H1 (cell line): ENCODE measurements at regions not wholly inside any gene's neighbourhood (a gene's known extent, or its start where the extent isn't known, plus 50 kb on each side); places are given as distances from the start of the nearest gene placed in this dataset.

Experiments used
- CTCF ChIA-PET: fragments of 300-600 bp; sonication (Branson Sonifier 250); formaldehyde crosslinking; loops from one replicate; lab custom pipeline; 2021; ENCODE audit not compliant: partially characterized antibody; lab: Charles Lee
- POLR2A ChIA-PET: fragments of 300-600 bp; sonication (Branson Sonifier 250); formaldehyde crosslinking; loops from one replicate; lab custom pipeline; 2021; ENCODE audit warnings: inconsistent platforms; ENCODE audit not compliant: partially characterized antibody; lab: Charles Lee
- DNase-seq, 2 experiments: peaks; one replicate each; pipeline versions ENCODE4 v3.0.0 to v3.0.0-alpha.2; 2010 to 2022; ENCODE audit warnings: low spot score in 2 of 2, low read depth in 1 of 2, mixed read lengths in 1 of 2
- FAIRE-seq: peaks from 2 replicates; lab custom pipeline; 2011; peaks lifted over from hg19 to GRCh38; lab: Jason Lieb, UNC
- H2AFZ ChIP-seq: 2 replicates; pipeline ENCODE4 v1.8.1; 2012; ENCODE audit warnings: low read length, inconsistent platforms
- H2AK5ac ChIP-seq: 2 replicates; pipeline ENCODE4 v1.6.1; 2013; ENCODE audit warnings: low read depth, low read length
- H2BK120ac ChIP-seq: replicated peaks from 2 replicates; pipeline ENCODE3; 2013; ENCODE audit warnings: low read depth, low read length, inconsistent platforms
- H2BK12ac ChIP-seq: 2 replicates; pipeline ENCODE4 v1.6.1; 2013; ENCODE audit warnings: low read depth, low read length
- H2BK15ac ChIP-seq: 2 replicates; pipeline ENCODE4 v1.6.1; 2013; ENCODE audit warnings: low read length
- H2BK20ac ChIP-seq: 2 replicates; pipeline ENCODE4 v1.6.1; 2013; ENCODE audit warnings: low read length
- H2BK5ac ChIP-seq: 2 replicates; pipeline ENCODE4 v1.6.1; 2013; ENCODE audit warnings: low read depth, low read length
- H3K14ac ChIP-seq: 2 replicates; pipeline ENCODE4 v1.6.1; 2013; ENCODE audit warnings: inconsistent platforms; ENCODE audit not compliant: insufficient read length
- H3K18ac ChIP-seq: 2 replicates; pipeline ENCODE4 v1.6.1; 2013; ENCODE audit warnings: low read length; ENCODE audit errors: extremely low read depth
- H3K23ac ChIP-seq: 2 replicates; pipeline ENCODE4 v1.6.1; 2013; ENCODE audit warnings: inconsistent platforms; ENCODE audit not compliant: insufficient read length
- H3K23me2 ChIP-seq: 2 replicates; pipeline ENCODE4 v1.6.1; 2013; ENCODE audit warnings: low read depth, low read length
- H3K27ac ChIP-seq: 2 replicates; pipeline ENCODE4 v1.6.1; 2011; ENCODE audit warnings: low read depth, low read length, inconsistent platforms
- H3K27me3 ChIP-seq, 4 experiments: replicated peaks in 1 of 4; 1 replicate in 1 of 4; 2 replicates in 3 of 4; pipeline versions ENCODE4 v1.6.1 to v1.8.1; 2011 to 2013; ENCODE audit warnings: low read length in 3 of 4, mild to moderate bottlenecking in 3 of 4, inconsistent platforms in 2 of 4, mixed read lengths in 2 of 4, moderate library complexity in 1 of 4; ENCODE audit not compliant: control insufficient read depth in 3 of 4, insufficient read depth in 3 of 4; ENCODE audit errors: extremely low read depth in 1 of 4
- H3K36me3 ChIP-seq, 4 experiments: 2 replicates each; pipeline versions ENCODE4 v1.6.1 to v1.8.1; 2011 to 2013; ENCODE audit warnings: mild to moderate bottlenecking in 4 of 4, low read length in 3 of 4, moderate library complexity in 2 of 4, control low read depth in 1 of 4, inconsistent platforms in 1 of 4; ENCODE audit not compliant: insufficient read depth in 4 of 4, control insufficient read depth in 2 of 4
- H3K4ac ChIP-seq: replicated peaks from 2 replicates; pipeline ENCODE3; 2013; ENCODE audit warnings: low read length, low read depth, mixed read lengths, inconsistent platforms; ENCODE audit not compliant: insufficient read length
- H3K4me1 ChIP-seq, 4 experiments: replicated peaks in 1 of 4; 1 replicate in 1 of 4; 2 replicates in 3 of 4; pipeline versions ENCODE4 v1.6.1 to v1.8.1; 2011 to 2013; ENCODE audit warnings: low read length in 3 of 4, inconsistent platforms in 2 of 4, mixed read lengths in 1 of 4; ENCODE audit not compliant: insufficient read depth in 4 of 4, control insufficient read depth in 3 of 4
- H3K4me2 ChIP-seq, 2 experiments: 2 replicates each; pipeline versions ENCODE4 v1.6.1 to v1.8.1; 2011 to 2013; ENCODE audit warnings: low read depth in 2 of 2, low read length in 2 of 2, control low read depth in 1 of 2, inconsistent platforms in 1 of 2, mild to moderate bottlenecking in 1 of 2; ENCODE audit not compliant: insufficient read depth in 1 of 2
- H3K4me3 ChIP-seq, 4 experiments: fragments of 200-600, 300-600 bp in 1 of 4; sonication (generic), shearing (Covaris generic), sonication (Bioruptor Twin) in 1 of 4; 2 replicates each; pipeline versions ENCODE4 v1.5.1 to v1.8.1; 2011 to 2016; ENCODE audit warnings: low read length in 4 of 4, low read depth in 3 of 4, control low read depth in 2 of 4, inconsistent platforms in 2 of 4, mild to moderate bottlenecking in 2 of 4, mixed read lengths in 1 of 4, moderate library complexity in 1 of 4; ENCODE audit not compliant: insufficient read depth in 2 of 4; ENCODE audit errors: extremely low read depth in 1 of 4
- H3K56ac ChIP-seq: replicated peaks from 2 replicates; pipeline ENCODE3; 2013; ENCODE audit warnings: low read depth, mild to moderate bottlenecking, mixed read lengths, low read length, inconsistent platforms; ENCODE audit not compliant: insufficient read length
- H3K79me1 ChIP-seq: 2 replicates; pipeline ENCODE4 v1.6.1; 2013; ENCODE audit warnings: low read depth, low read length, control low read depth
- H3K79me2 ChIP-seq, 2 experiments: 2 replicates each; pipeline versions ENCODE4 v1.6.1 to v1.8.1; 2012 to 2013; ENCODE audit warnings: low read length in 2 of 2, mild to moderate bottlenecking in 2 of 2, inconsistent platforms in 1 of 2; ENCODE audit not compliant: insufficient read depth in 2 of 2, control insufficient read depth in 1 of 2
- H3K9ac ChIP-seq, 4 experiments: replicated peaks in 1 of 4; 1 replicate in 1 of 4; 2 replicates in 3 of 4; pipeline versions ENCODE4 v1.6.1 to v1.8.1; 2011 to 2013; ENCODE audit warnings: low read depth in 3 of 4, low read length in 3 of 4, control low read depth in 2 of 4, mild to moderate bottlenecking in 2 of 4, moderate library complexity in 2 of 4, inconsistent platforms in 1 of 4; ENCODE audit errors: extremely low read depth in 1 of 4
- H3K9me3 ChIP-seq, 2 experiments: 2 replicates each; pipeline versions ENCODE4 v1.6.1 to v1.8.1; 2012 to 2013; ENCODE audit warnings: mild to moderate bottlenecking in 2 of 2, moderate library complexity in 2 of 2, control low read depth in 1 of 2, inconsistent platforms in 1 of 2, low read depth in 1 of 2, low read length in 1 of 2, mixed read lengths in 1 of 2; ENCODE audit not compliant: insufficient read depth in 2 of 2
- H4K20me1 ChIP-seq, 2 experiments: replicated peaks in 1 of 2; 2 replicates each; pipeline versions ENCODE3 to v1.8.1; 2011 to 2013; ENCODE audit warnings: inconsistent platforms in 2 of 2, low read length in 2 of 2, mild to moderate bottlenecking in 1 of 2; ENCODE audit not compliant: insufficient read depth in 2 of 2, control insufficient read depth in 1 of 2
- H4K5ac ChIP-seq: 2 replicates; pipeline ENCODE4 v1.6.1; 2013; ENCODE audit warnings: low read length, low read depth, mixed read lengths, inconsistent platforms; ENCODE audit not compliant: insufficient read length
- H4K8ac ChIP-seq: 2 replicates; pipeline ENCODE4 v1.8.0; 2013; ENCODE audit warnings: mild to moderate bottlenecking, moderate library complexity, low read length, inconsistent platforms; ENCODE audit not compliant: insufficient read depth; ENCODE audit errors: extremely low read depth
- H4K91ac ChIP-seq: replicated peaks from 2 replicates; pipeline ENCODE3; 2013; ENCODE audit warnings: low read length, mixed read lengths, inconsistent platforms; ENCODE audit not compliant: insufficient read length
- GABPA ChIP-seq: IDR thresholded peaks from 2 replicates; pipeline ENCODE4 v1.6.1; 2011; ENCODE audit warnings: mild to moderate bottlenecking, low read length, moderate library complexity, borderline replicate concordance; ENCODE audit not compliant: insufficient read depth
- JUND ChIP-seq: IDR thresholded peaks from 2 replicates; pipeline ENCODE4 v1.6.1; 2011; ENCODE audit warnings: mild to moderate bottlenecking, improper control_type of control experiment, low read length
- MAX ChIP-seq: IDR thresholded peaks from 2 replicates; pipeline ENCODE4 v1.6.1; 2012; ENCODE audit warnings: inconsistent platforms
- PHF8 ChIP-seq: fragments of 200-600 bp; sonication (generic); conservative IDR thresholded peaks from 2 replicates; pipeline ENCODE4 v1.7.1; 2012; ENCODE audit warnings: low read depth, mild to moderate bottlenecking, inconsistent platforms, low read length, moderate library complexity
- SIRT6 ChIP-seq: IDR thresholded peaks from one replicate; pipeline ENCODE4 v1.7.1; 2012; ENCODE audit warnings: low read length, inconsistent platforms
- SUZ12 ChIP-seq: fragments of 200-600 bp; sonication (generic); IDR thresholded peaks from 2 replicates; pipeline ENCODE4 v1.6.1; 2012; ENCODE audit warnings: mild to moderate bottlenecking, inconsistent platforms, low read length, moderate library complexity, mixed read lengths
- TBP ChIP-seq: IDR thresholded peaks from 2 replicates; pipeline ENCODE4 v1.6.1; 2011; ENCODE audit warnings: low read depth, low read length, improper control_type of control experiment
- WGBS, 2 experiments: shearing (Covaris generic) in 1 of 2; methylation state at CpG; one replicate each; pipeline versions ENCODE4 v1.1.6 to v1.1.7; 2013 to 2015; ENCODE audit warnings: low lambda C conversion rate in 2 of 2, mixed read lengths in 2 of 2, inconsistent platforms in 1 of 2, low coverage in 1 of 2, missing lambda C conversion rate in 1 of 2; ENCODE audit not compliant: insufficient replicate concordance in 2 of 2, insufficient coverage in 1 of 2, insufficient read length in 1 of 2; ENCODE audit errors: extremely low coverage in 1 of 2, missing lambda C conversion rate in 1 of 2; 5-methylcytosine and 5-hydroxymethylcytosine counted together

DNA sequence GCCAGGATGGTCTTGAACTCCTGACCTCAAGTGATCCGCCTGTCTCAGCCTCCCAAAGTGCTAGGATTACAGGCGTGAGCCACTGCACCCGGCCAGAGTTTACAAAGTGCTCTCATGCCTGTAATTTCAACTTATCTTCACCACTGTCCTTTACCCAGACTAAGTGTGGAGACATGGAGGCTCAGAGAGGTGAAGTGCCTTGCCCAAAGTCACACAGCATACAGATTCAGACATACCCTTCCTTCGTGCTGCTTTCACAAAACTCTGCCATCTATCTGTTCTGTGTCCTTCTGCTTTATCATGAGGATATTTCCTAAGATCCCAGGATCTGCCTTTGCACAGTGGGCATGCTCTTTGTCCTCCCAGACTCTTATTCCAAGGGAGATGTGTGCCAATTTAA is 143.6 kb upstream of the SYT13 start:
- POLR2A ChIA-PET, result no interaction called here
- no peak overlapping the region for H3K27ac ChIP-seq
- no peak overlapping the region for H2AFZ ChIP-seq
- no peaks in the 10 kb centered on the region for H3K79me1 ChIP-seq
- H3K14ac ChIP-seq, result no peak overlapping the region
- H3K4me3 ChIP-seq, result no peak overlapping the region
- CTCF ChIA-PET, result interaction anchor here (1.2 to 1.6 kb wide), 2 partner anchors 22 to 59 kb away, joined by 3 read pairs; no protein-coding TSS in a partner anchor
- H2BK12ac ChIP-seq, result no peak overlapping the region
- 91% methylated on average over 4 of the region's 4 CpGs; no CpG with 5 or more reads in 1 of the 2 experiments for WGBS, 2 experiments
- no peak overlapping the region for H2BK120ac ChIP-seq
- no peak overlapping the region for H2BK15ac ChIP-seq
- no peak overlapping the region for H4K5ac ChIP-seq
- H2BK20ac ChIP-seq, result no peak overlapping the region
- H4K20me1 ChIP-seq, result no peaks in the 10 kb centered on the region
- no peak overlapping the region for H2BK5ac ChIP-seq
- no peak overlapping the region for H3K4ac ChIP-seq
- no peak for DNase-seq
- H3K79me2 ChIP-seq, result no peaks in the 10 kb centered on the region
- H3K9ac ChIP-seq, result no peak overlapping the region
- no peak for FAIRE-seq
- no peak overlapping the region for H4K91ac ChIP-seq
- no peak overlapping the region for H3K18ac ChIP-seq
- H3K56ac ChIP-seq, result no peak overlapping the region
- H3K23ac ChIP-seq, result no peak overlapping the region
- no peaks in the 10 kb centered on the region for H3K23me2 ChIP-seq
- no peak overlapping the region for H2AK5ac ChIP-seq
- no peak overlapping the region for H4K8ac ChIP-seq
- no peaks in the 10 kb centered on the region for H3K36me3 ChIP-seq
- H3K9me3 ChIP-seq, result no peaks in the 10 kb centered on the region
- no peaks in the 10 kb centered on the region for H3K27me3 ChIP-seq
- no peak overlapping the region for H3K4me2 ChIP-seq
- peaks cover 0 to 8% (median 2%) of the 10 kb centered on the region in 4 experiments; a peak in 3 of 7 replicates for H3K4me1 ChIP-seq
- no peak for TF ChIP-seq SIRT6
- TF ChIP-seq SUZ12, result no peak
- no peak for TF ChIP-seq TBP
- no peak for TF ChIP-seq MAX
- no peak for TF ChIP-seq PHF8
- TF ChIP-seq JUND, result no peak
- TF ChIP-seq GABPA, result no peak
